GM12878 (cell line): ENCODE measurements at regions not wholly inside any gene's neighbourhood (a gene's known extent, or its start where the extent isn't known, plus 50 kb on each side); places are given as distances from the start of the nearest gene placed in this dataset.

Source experiments
- ATAC-seq: fragments of 200-7000 bp; cut with Tn5 transposase; 3 replicates; pipeline ENCODE4 v1.9.1; 2020; ENCODE audit warnings: mild to moderate bottlenecking, moderate library complexity
- BruUV-seq: library from RNA; stranded (reverse); fragments of 400-500 nt; replicated peaks from 2 replicates; lab custom pipeline; 2021; lab: Mats Ljungman, UMichigan
- CTCF ChIA-PET: fragments of 300-600 bp; sonication (Branson Sonifier 250); formaldehyde crosslinking; extraction: SDS; loops from one replicate; lab custom pipeline; 2021; ENCODE audit warnings: inconsistent platforms; lab: Yijun Ruan, JAX
- POLR2A ChIA-PET: fragments of 350-600 bp; formaldehyde crosslinking; extraction: SDS; loops from one replicate; lab custom pipeline; 2021; ENCODE audit warnings: inconsistent platforms; lab: Charles Lee
- RAD21 ChIA-PET: fragments of 300-600 bp; sonication (Branson Sonifier 250); formaldehyde crosslinking; loops from one replicate; lab custom pipeline; 2023; ENCODE audit warnings: antibody characterized with exemption; ENCODE audit not compliant: unreplicated experiment; lab: Charles Lee
- SMC1A ChIA-PET: fragments of 300-600 bp; sonication (Branson Sonifier 250); formaldehyde crosslinking; loops from one replicate; lab custom pipeline; 2023; ENCODE audit not compliant: unreplicated experiment, uncharacterized antibody; lab: Charles Lee
- DNase-seq: peaks from one replicate; pipeline ENCODE4 v3.0.0-alpha.2; 2011; ENCODE audit warnings: low read depth, low spot score
- FAIRE-seq: peaks from 3 replicates; lab custom pipeline; 2011; peaks lifted over from hg19 to GRCh38; lab: Jason Lieb, UNC
- H2AFZ ChIP-seq: 2 replicates; pipeline ENCODE4 v1.6.0; 2011; ENCODE audit warnings: low read depth, low read length, control low read depth; ENCODE audit not compliant: control insufficient read depth
- H3K27ac ChIP-seq: 2 replicates; pipeline ENCODE4 v1.5.1; 2011; ENCODE audit warnings: control low read depth; ENCODE audit not compliant: control insufficient read depth, insufficient read depth
- H3K27me3 ChIP-seq, 2 experiments: replicated peaks in 1 of 2; 2 replicates each; pipeline versions ENCODE4 v1.6.0 to v1.6.1; 2011; ENCODE audit warnings: low read length in 1 of 2; ENCODE audit not compliant: control insufficient read depth in 2 of 2, insufficient read depth in 2 of 2
- H3K36me3 ChIP-seq, 2 experiments: 2 replicates each; pipeline ENCODE4 v1.5.1; 2011; ENCODE audit warnings: low read length in 1 of 2; ENCODE audit not compliant: control insufficient read depth in 2 of 2, insufficient read depth in 2 of 2
- H3K4me1 ChIP-seq: 2 replicates; pipeline ENCODE4 v1.6.1; 2011; ENCODE audit warnings: mild to moderate bottlenecking, low read length, moderate library complexity, mixed read lengths; ENCODE audit not compliant: control insufficient read depth, insufficient read depth
- H3K4me2 ChIP-seq: 2 replicates; pipeline ENCODE4 v1.6.0; 2011; ENCODE audit warnings: control low read depth; ENCODE audit not compliant: control insufficient read depth, insufficient read depth
- H3K4me3 ChIP-seq: fragments of 200-600 bp; sonication (generic); 2 replicates; pipeline ENCODE4 v1.5.1; 2016
- H3K79me2 ChIP-seq: 2 replicates; pipeline ENCODE4 v1.6.0; 2011; ENCODE audit warnings: low read length; ENCODE audit not compliant: control insufficient read depth, insufficient read depth
- H3K9ac ChIP-seq: 2 replicates; pipeline ENCODE4 v1.8.0; 2011; ENCODE audit warnings: low read length, control low read depth, mixed read lengths; ENCODE audit not compliant: control insufficient read depth, insufficient read depth
- H3K9me3 ChIP-seq: replicated peaks from 3 replicates; pipeline ENCODE4 v1.5.1; 2011; ENCODE audit warnings: mild to moderate bottlenecking, low read length; ENCODE audit not compliant: control insufficient read depth, insufficient read depth
- H4K20me1 ChIP-seq: 2 replicates; pipeline ENCODE4 v1.6.0; 2011; ENCODE audit not compliant: control insufficient read depth, insufficient read depth
- BCL3 ChIP-seq: IDR thresholded peaks from 2 replicates; pipeline ENCODE4 v1.6.1; 2011; ENCODE audit warnings: borderline replicate concordance, low read depth, mild to moderate bottlenecking, moderate library complexity, low read length; ENCODE audit not compliant: insufficient read depth, poor library complexity, severe bottlenecking
- CREM ChIP-seq: IDR thresholded peaks from 2 replicates; pipeline ENCODE4 v1.6.1; 2014; ENCODE audit warnings: antibody characterized with exemption, low read depth
- E2F8 ChIP-seq: fragments of 450-650 bp; IDR thresholded peaks from 2 replicates; pipeline ENCODE4 v1.6.1; 2018; ENCODE audit warnings: mild to moderate bottlenecking, low read depth, moderate library complexity; ENCODE audit not compliant: partially characterized antibody
- EP300 ChIP-seq, 2 experiments: fragments of 150-350 bp in 1 of 2; IDR thresholded peaks; 2 replicates each; pipeline ENCODE4 v1.6.1; 2011 to 2012; ENCODE audit warnings: low read depth in 2 of 2, low read length in 2 of 2, borderline replicate concordance in 1 of 2, improper control_type of control experiment in 1 of 2, inconsistent platforms in 1 of 2; ENCODE audit not compliant: control insufficient read depth in 1 of 2
- HSF1 ChIP-seq: fragments of 150-350 bp; IDR thresholded peaks from 2 replicates; pipeline ENCODE4 v1.6.1; 2014; ENCODE audit warnings: mild to moderate bottlenecking, low read depth, low read length
- JUND ChIP-seq: IDR thresholded peaks from 2 replicates; pipeline ENCODE4 v1.6.1; 2012; ENCODE audit warnings: low read depth, mild to moderate bottlenecking, low read length, improper control_type of control experiment, moderate library complexity
- MYC ChIP-seq: IDR thresholded peaks from 2 replicates; pipeline ENCODE4 v1.6.1; 2011; ENCODE audit warnings: mild to moderate bottlenecking, low read length, moderate library complexity, inconsistent platforms; ENCODE audit not compliant: insufficient read depth, insufficient replicate concordance, insufficient read length, severe bottlenecking
- RAD21 ChIP-seq: IDR thresholded peaks from 2 replicates; pipeline ENCODE4 v1.6.1; 2011; ENCODE audit warnings: mild to moderate bottlenecking, low read depth, low read length, moderate library complexity; ENCODE audit not compliant: insufficient read depth
- RUNX3 ChIP-seq: IDR thresholded peaks from 2 replicates; pipeline ENCODE4 v1.6.1; 2012; ENCODE audit warnings: low read length, inconsistent platforms
- SUZ12 ChIP-seq: fragments of 200-600 bp; sonication (generic); IDR thresholded peaks from one replicate; pipeline ENCODE4 v1.6.1; 2018; ENCODE audit warnings: antibody characterized with exemption, mild to moderate bottlenecking; ENCODE audit not compliant: unreplicated experiment
- ZSCAN29 ChIP-seq: fragments of 450-650 bp; IDR thresholded peaks from 2 replicates; pipeline ENCODE4 v1.6.1; 2017; ENCODE audit warnings: mild to moderate bottlenecking, moderate library complexity
- WGBS: methylation state at CpG from one replicate; pipeline ENCODE4 v1.1.6; 2016; ENCODE audit warnings: low lambda C conversion rate; ENCODE audit not compliant: insufficient replicate concordance, insufficient coverage; ENCODE audit errors: missing lambda C conversion rate; 5-methylcytosine and 5-hydroxymethylcytosine counted together
- in situ Hi-C: fragments of 300-500 bp; cut with MboI; formaldehyde crosslinking; loops from 9 replicates; pipeline ENCODE4 v1.14.3; 2018; ENCODE audit warnings: mixed read lengths
- intact Hi-C: fragments of 100-400 bp; cut with micrococcal nuclease; formaldehyde crosslinking; loops from one replicate; pipeline ENCODE4 v1.14.2; 2022; ENCODE audit not compliant: unreplicated experiment

GRCh38 chr3:30260762-30261161, 345.6 kb upstream of the TGFBR2 start (continued):
- no peak for TF ChIP-seq BCL3

- Histone ChIP-seq H3K4me1 (no peaks in the 10 kb centered on the region), H3K79me2 (no peaks in the 10 kb centered on the region), H3K9ac (no peak overlapping the region), H3K27me3 (no peaks in the 10 kb centered on the region), H3K36me3 (no peaks in the 10 kb centered on the region), H3K4me2 (no peak overlapping the region), H2AFZ (no peak overlapping the region), H3K4me3 (no peak overlapping the region), H3K27ac (no peak overlapping the region), H3K9me3 (no peaks in the 10 kb centered on the region), H4K20me1 (no peaks in the 10 kb centered on the region)
- ChIA-PET RAD21 (interaction anchor here (1.7 kb wide), 1 partner anchor 251 kb away, joined by 3 read pairs; no protein-coding TSS in a partner anchor), SMC1A (no interaction called here), POLR2A (no interaction called here), CTCF (no interaction called here)
- FAIRE-seq (no peak), DNase-seq (no peak), ATAC-seq (no peak)
- 23% methylated on average over 5 of the region's 5 CpGs for WGBS
- TF ChIP-seq EP300 (IDR thresholded peaks at IDR 0.05; ENCODE audit: borderline replicate concordance in 1 of 2, control insufficient read depth in 1 of 2, low read depth in 2 of 2, low read length in 2 of 2) (no peak), MYC (no peak), CREM (no peak), E2F8 (no peak), ZSCAN29 (no peak), HSF1 (no peak), JUND (no peak), SUZ12 (no peak), RUNX3 (no peak), RAD21 (no peak)
- in situ Hi-C loops = no loop called here
- no TSS peak for BruUV-seq
- intact Hi-C loops = no loop called here
These were observed 343.0 kb upstream of the TGFBR2 start for GRCh38 chr3:30263238-30263924.
